AG04450 (cell line): ENCODE measurements at regions not wholly inside any gene's neighbourhood (a gene's known extent, or its start where the extent isn't known, plus 50 kb on each side); places are given as distances from the start of the nearest gene placed in this dataset.

Experiments used
- CTCF ChIA-PET: fragments of 300-600, 350-600 bp; formaldehyde crosslinking; extraction: SDS; loops from one replicate; lab custom pipeline; 2022; ENCODE audit warnings: antibody characterized with exemption, inconsistent platforms; lab: Charles Lee
- POLR2A ChIA-PET: fragments of 350-600 bp; formaldehyde crosslinking; extraction: SDS; loops from one replicate; lab custom pipeline; 2021; ENCODE audit warnings: antibody characterized with exemption, inconsistent platforms; lab: Yijun Ruan, JAX
- DNase-seq: peaks from one replicate; pipeline ENCODE4 v3.0.0-alpha.2; 2011; ENCODE audit warnings: low read depth, low spot score
- H3K27ac ChIP-seq: one replicate; pipeline ENCODE4 v1.5.1; 2012; ENCODE audit warnings: low read depth, low read length, control low read depth
- H3K27me3 ChIP-seq: one replicate; pipeline ENCODE4 v1.6.0; 2012; ENCODE audit warnings: low read length; ENCODE audit not compliant: control insufficient read depth, insufficient read depth
- H3K4me3 ChIP-seq: 2 replicates; pipeline ENCODE4 v1.5.1; 2011; ENCODE audit warnings: mild to moderate bottlenecking, low read depth, low read length, control low read depth
- H3K9me3 ChIP-seq: 2 replicates; pipeline ENCODE4 v1.5.1; 2012; ENCODE audit warnings: low read length; ENCODE audit not compliant: control insufficient read depth, insufficient read depth
- TF ChIP-seq, protein P1 (sequence below): IDR thresholded peaks from 2 replicates; pipeline ENCODE4 v1.5.1; 2011; ENCODE audit warnings: low read depth, low read length, control low read depth, inconsistent platforms

DNA sequence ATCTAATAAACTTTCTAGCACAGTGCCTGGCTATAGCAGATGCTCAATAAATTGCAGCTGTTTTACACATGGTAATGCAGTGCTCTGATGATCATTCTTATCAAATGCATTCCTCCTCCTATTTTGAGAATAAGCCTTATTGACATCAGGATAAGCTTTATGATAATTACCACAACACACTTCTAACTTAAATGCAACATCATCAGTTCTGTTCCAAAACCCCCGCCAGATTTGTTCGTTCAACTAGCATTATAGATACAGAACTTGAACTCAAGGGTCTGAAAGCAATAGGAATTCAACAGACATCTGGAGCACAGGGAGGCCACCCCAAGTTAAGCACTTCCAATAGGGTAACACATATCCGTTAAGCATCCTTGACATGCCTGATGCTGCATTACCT lies 684.4 kb upstream of the LMCD1 start:
- H3K9me3 ChIP-seq: peaks cover 2% of the 10 kb centered on the region; the same call in 1 of the 2 replicates
- H3K4me3 ChIP-seq: no peak overlapping the region
- ChIA-PET CTCF (no interaction called here), POLR2A (no interaction called here)
- TF ChIP-seq, protein P1, sequence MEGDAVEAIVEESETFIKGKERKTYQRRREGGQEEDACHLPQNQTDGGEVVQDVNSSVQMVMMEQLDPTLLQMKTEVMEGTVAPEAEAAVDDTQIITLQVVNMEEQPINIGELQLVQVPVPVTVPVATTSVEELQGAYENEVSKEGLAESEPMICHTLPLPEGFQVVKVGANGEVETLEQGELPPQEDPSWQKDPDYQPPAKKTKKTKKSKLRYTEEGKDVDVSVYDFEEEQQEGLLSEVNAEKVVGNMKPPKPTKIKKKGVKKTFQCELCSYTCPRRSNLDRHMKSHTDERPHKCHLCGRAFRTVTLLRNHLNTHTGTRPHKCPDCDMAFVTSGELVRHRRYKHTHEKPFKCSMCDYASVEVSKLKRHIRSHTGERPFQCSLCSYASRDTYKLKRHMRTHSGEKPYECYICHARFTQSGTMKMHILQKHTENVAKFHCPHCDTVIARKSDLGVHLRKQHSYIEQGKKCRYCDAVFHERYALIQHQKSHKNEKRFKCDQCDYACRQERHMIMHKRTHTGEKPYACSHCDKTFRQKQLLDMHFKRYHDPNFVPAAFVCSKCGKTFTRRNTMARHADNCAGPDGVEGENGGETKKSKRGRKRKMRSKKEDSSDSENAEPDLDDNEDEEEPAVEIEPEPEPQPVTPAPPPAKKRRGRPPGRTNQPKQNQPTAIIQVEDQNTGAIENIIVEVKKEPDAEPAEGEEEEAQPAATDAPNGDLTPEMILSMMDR: no peak
- no peak for DNase-seq
- H3K27me3 ChIP-seq: no peaks in the 10 kb centered on the region
- no peak overlapping the region for H3K27ac ChIP-seq

DNA sequence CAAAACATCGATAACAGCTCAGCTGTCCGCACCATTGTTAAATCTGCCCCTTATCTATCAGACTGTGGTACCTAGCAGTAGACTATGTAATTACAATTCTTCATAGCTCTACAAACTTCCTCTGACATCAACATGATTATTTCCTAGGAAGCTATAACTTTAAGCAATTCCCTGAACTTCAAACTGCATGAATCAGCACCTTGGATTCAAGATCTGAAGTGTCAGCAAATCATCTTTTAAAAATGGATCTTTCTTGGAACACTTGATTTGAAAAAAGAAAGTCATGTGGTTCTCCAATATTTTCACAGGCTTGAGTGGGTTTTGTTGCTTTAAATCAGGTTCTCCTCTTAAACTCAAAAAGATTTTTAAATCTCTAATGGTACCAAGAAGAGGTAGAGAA lies 680.7 kb upstream of the LMCD1 start:
- Histone ChIP-seq H3K27me3 (no peaks in the 10 kb centered on the region), H3K9me3 (peaks cover 18% of the 10 kb centered on the region), H3K27ac (no peak overlapping the region), H3K4me3 (no peak overlapping the region)
- CTCF ChIA-PET: no interaction called here
- TF ChIP-seq, protein P1: no peak
- POLR2A ChIA-PET: no interaction called here
- no peak for DNase-seq

DNA sequence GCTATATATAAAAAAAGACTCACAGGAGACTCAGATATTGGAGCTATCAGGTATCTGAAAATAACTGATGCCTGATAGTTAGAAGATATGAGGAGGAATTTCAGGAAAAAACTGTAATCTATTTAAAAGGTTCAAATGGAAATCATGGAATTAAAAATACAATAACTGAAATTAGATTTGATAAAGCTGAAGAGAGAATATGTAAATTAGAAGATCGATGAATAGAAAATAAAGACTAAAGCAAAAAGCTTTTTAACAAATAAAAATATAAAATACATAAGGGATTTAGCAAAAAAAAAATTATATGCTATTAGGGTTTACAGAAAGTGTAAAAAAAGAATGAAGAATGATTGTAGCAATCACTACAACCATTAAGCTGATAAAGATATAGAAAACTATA lies 679.8 kb upstream of the LMCD1 start:
- Histone ChIP-seq H3K4me3 (no peak overlapping the region), H3K27ac (no peak overlapping the region), H3K27me3 (no peaks in the 10 kb centered on the region), H3K9me3 (peaks cover 19% of the 10 kb centered on the region)
- TF ChIP-seq, protein P1: no peak
- ChIA-PET POLR2A (no interaction called here), CTCF (no interaction called here)
- no peak for DNase-seq

DNA sequence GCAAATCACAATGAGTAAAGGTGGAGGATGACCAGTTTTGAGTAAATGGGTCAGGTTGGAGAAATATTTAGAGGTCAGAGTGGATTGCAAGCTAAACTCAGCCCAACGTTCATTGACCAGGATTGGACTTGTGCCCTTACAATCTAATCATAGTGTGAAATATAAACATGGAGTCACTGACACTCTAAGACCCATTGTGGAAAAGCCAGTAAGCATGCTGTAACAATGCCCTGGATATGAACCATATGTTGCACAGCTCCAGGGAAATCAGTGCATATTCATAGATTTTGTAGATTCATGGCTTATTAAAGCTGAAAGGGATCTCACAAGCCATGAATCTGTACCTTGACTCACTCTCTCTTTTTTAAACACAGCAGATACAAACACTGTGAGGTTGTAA lies 660.2 kb upstream of the LMCD1 start:
- ChIA-PET POLR2A (no interaction called here), CTCF (no interaction called here)
- no peak for DNase-seq

DNA sequence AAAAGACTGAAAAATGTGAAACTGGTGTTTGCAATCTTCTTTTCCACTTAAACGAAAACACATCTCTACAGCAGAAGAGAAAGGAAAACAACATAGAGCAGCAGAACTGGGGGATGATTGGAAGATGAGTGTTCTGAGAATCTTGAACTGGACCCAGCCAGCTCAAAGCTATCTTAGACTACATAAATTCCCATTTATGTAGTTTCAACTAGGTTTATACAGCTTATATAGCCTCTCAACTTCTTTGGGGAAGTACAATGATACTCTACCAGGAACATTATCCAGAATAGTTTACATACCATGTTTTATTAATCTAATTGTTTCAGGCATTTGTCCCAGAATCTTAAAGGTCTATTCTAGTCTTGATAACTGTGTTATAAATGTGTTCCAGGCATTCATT lies 658.2 kb upstream of the LMCD1 start:
- TF ChIP-seq, protein P1: no peak
- Histone ChIP-seq H3K9me3 (peaks cover 5% of the 10 kb centered on the region; the same call in 1 of the 2 replicates), H3K27ac (no peak overlapping the region), H3K27me3 (no peaks in the 10 kb centered on the region), H3K4me3 (no peak overlapping the region)
- CTCF ChIA-PET: no interaction called here
- no peak for DNase-seq
- POLR2A ChIA-PET: no interaction called here

More for the DNA sequence above, 660.2 kb upstream of the LMCD1 start:
- Histone ChIP-seq H3K4me3 (no peak overlapping the region), H3K27ac (no peak overlapping the region), H3K27me3 (no peaks in the 10 kb centered on the region), H3K9me3 (peaks cover 3% of the 10 kb centered on the region; the same call in 1 of the 2 replicates)
- TF ChIP-seq, protein P1: no peak
